Choroid plexus epithelial cell (primary cell): ENCODE measurements at regions not wholly inside any gene's neighbourhood (a gene's known extent, or its start where the extent isn't known, plus 50 kb on each side); places are given as distances from the start of the nearest gene placed in this dataset.
A peak's percentile ranks its signal among the peaks of the same experiment; 100 is the strongest.

Source experiments
- DNase-seq: peaks from one replicate; pipeline ENCODE4 v3.0.0-alpha.2; 2010; ENCODE audit warnings: low read depth
- H3K4me3 ChIP-seq: 2 replicates; pipeline ENCODE4 v1.5.1; 2011; ENCODE audit warnings: low read depth, mild to moderate bottlenecking, control low read depth, low read length, moderate library complexity
- TF ChIP-seq, protein P1 (sequence below): conservative IDR thresholded peaks from 2 replicates; pipeline ENCODE4 v1.5.1; 2011; ENCODE audit warnings: low read depth, mild to moderate bottlenecking, control low read depth, inconsistent platforms, low read length, moderate library complexity

DNA sequence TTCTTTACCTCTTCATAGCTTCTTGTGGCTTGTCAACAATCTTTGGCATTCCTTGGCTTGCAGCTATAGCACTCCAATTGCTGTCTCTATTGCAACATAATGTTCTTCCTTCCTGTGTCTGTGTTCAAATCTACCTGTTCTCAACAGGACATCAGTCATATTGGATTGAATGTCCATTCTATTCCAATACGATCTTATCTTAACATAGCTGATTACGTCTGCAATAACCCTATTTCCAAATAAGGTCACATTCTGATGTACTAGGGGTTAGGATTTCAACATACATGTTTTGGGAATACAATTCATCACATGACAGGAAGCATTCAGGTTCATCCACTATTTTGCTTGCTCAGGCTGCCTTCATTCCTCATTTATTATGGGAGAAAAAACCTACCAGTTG, 684.4 kb upstream of the CITED2 start:
- DNase-seq, result peak; percentile 40
- H3K4me3 ChIP-seq, result no peak overlapping the region
- TF ChIP-seq, protein P1, sequence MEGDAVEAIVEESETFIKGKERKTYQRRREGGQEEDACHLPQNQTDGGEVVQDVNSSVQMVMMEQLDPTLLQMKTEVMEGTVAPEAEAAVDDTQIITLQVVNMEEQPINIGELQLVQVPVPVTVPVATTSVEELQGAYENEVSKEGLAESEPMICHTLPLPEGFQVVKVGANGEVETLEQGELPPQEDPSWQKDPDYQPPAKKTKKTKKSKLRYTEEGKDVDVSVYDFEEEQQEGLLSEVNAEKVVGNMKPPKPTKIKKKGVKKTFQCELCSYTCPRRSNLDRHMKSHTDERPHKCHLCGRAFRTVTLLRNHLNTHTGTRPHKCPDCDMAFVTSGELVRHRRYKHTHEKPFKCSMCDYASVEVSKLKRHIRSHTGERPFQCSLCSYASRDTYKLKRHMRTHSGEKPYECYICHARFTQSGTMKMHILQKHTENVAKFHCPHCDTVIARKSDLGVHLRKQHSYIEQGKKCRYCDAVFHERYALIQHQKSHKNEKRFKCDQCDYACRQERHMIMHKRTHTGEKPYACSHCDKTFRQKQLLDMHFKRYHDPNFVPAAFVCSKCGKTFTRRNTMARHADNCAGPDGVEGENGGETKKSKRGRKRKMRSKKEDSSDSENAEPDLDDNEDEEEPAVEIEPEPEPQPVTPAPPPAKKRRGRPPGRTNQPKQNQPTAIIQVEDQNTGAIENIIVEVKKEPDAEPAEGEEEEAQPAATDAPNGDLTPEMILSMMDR, result no peak

DNA sequence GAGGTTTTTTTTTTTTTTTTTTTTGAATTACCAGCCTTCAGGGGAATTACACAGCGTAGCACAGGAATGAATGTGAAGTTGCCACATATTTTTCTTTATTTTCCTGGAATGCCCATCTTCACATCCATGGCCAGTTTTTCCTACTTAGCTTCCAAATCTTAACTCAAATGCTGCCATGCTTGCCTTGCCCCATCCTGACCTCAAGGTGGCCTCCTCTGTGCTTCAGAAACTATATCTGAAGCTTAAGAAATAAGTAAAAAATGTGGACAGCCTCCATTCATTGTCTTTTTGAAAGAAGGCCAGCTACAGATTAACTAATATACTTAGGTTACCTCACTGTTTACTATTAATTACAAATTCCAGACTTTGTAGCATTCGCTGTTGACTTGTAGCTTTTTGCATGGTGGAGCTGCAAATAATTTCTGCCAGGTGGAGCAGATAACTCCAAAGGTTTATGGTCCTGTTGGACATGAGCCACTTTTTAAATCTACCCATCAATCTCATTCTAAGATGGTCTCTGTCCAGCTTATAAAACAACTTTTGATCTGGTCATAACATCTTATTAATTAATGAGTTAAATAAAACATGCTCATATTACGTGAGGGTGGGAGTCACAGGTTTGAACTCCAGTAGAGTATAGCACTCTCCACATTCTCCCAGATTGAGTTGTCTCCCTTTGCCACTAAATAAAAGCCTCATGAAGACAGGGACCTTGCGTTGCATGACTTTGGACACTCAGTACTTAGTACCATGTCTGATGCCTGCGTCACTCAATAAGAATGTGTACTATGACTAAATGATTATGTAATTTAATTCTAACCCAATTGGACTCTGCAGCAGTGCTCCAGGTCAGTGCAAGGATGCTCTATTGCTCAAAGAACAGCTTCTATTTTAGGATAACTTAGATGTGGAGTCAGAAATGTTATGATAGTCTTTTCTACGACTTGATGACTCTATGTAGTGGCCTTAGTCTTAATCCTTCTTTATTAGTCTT, 678.6 kb upstream of the CITED2 start:
- TF ChIP-seq, protein P1, result peak; percentile 55
- peak; percentile 76 for DNase-seq
- H3K4me3 ChIP-seq, result no peak overlapping the region

DNA sequence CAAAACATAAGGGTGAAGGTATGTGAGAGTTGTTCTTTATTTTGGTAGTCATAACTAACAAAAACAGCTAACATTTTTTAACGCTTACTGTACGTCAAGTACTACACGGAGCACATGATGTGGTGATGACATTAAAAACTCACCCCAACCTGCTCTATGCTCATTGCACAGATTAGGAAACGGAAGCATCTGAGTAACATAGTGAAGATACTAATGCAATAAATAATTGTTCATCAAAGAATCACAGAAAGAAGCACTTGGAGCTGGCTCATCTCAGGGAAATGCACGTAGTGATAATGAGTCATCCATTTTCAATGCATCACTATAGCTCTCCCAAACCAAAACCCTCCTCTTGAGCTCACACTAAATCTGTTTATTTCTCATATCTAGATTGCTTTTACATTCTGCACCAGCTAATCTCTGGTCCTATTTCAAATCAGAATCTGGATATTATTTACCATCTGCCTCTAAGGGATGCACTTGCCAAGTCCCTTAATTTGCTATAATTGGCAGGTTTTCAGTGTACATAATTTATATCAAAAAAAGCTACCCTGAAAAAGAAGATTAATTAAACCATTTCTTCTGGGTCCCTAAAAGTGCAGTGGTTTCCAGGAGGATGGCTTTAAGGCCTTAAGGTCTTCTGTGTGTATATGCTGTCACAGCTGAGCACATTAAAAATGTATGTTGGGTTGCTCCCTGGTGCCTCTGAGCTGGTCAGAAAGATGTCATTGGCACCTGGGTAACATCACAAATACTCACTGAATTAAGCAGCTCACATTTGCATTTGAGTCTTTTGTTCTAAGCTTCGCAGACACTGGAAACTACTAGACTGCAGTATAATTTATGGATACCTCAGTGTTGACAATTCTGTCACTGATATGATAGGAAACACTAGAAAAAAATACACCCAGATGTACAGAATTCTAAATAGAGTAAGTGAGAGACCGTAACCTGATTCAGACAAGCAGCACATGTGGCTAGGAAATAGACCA, 677.4 kb upstream of the CITED2 start:
- no peak overlapping the region for H3K4me3 ChIP-seq
- TF ChIP-seq, protein P1, result no peak
- DNase-seq, result peak; percentile 98

DNA sequence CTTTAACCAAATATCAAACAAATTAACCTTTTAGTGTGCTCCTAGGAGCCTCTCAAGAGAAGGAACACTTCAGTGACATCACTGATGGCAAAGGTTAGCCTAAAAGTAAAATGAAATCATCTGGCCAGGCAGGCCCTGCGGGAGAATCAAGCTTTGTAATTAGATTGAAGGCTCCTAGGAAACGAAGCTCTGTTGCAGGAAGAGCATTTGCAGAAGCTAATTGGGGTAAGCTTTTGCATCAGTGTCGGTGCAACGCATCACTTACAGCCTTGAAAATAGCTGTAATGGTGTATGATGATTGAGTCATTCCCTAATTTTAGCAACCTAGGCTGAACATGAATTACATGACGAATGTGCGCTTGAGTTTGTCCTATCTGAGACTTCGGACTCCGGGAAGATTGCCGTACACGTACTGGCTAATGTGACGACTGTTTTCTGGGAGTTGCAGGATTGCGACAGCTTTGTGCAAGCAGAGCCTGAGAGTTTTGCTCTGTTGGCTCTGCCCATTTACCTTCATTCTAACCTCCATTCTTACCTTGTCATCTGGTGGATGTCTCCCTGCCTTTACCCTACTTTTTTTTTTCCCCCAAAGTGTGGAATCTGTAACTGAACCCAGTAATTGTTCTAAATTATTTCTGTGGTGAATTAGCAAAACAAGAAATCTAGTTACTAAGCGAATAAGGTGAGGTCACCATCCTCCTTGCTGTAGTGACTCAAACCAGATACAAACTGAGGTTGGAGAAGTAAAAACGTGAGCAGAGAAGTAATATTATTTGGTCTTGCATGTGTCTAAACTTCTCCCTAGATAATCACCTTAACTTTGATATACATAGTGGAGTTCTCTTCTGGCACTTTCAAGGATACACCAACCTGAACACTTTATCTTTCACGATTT, 675.9 kb upstream of the CITED2 start:
- DNase-seq, result no peak
- TF ChIP-seq, protein P1, result no peak

DNA sequence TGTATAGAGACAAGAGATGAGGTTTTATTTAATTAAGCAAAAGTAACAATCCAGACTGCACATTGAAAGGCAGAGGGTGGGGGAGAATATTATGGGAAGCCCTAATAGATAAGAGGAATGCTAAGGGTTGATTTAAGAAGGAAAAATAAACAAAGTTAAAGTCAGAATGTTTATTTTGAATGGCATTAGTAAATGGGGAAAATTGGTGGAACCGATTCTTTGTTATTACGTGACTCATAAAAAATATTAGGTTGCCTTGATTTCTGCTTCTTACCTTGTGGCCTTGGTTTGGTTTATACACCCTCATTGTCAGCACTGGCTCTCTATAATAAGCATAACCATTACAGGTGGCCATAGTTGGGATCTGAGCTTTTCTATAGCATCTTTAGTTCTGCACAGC, 674.8 kb upstream of the CITED2 start:
- TF ChIP-seq, protein P1, result no peak
- no peak for DNase-seq
- no peak overlapping the region for H3K4me3 ChIP-seq

More for the DNA sequence above, 675.9 kb upstream of the CITED2 start:
- H3K4me3 ChIP-seq, result no peak overlapping the region

DNA sequence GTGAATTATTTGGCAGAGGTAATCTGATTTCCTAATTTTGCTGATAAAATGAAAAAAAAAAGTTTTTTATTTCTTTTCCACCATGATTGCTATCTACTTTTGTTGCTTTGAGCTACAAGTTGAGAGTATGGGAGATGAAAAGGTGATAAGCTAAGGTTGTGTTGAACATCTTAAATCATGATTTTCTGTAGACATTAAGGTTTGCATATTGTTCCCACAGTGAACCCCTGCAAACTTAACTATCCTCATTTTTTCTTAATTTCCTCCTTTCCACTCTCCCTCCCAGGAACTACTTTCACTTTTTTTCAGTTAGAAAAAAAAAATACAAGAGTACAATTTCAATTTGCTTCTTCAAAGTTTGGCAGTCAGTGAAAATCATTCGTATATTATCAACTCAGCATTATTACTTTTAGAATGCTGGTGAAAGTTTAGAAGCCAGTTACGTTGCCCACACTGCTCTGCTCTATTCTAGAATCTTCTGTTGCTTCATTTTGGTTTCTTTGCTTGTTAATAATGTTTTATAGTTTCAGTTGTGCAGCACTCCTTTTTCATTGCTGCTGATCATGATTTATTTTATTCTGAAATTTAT, 673.8 kb upstream of the CITED2 start:
- DNase-seq, result no peak
- TF ChIP-seq, protein P1, result no peak
- no peak overlapping the region for H3K4me3 ChIP-seq
